Calu3 (cell line): ENCODE measurements at regions not wholly inside any gene's neighbourhood (a gene's known extent, or its start where the extent isn't known, plus 50 kb on each side); places are given as distances from the start of the nearest gene placed in this dataset.

Experiments
- BruUV-seq: library from RNA; stranded (reverse); fragments of 400-500 nt; replicated peaks from 2 replicates; lab custom pipeline; 2021; lab: Mats Ljungman, UMichigan
- CTCF ChIA-PET: fragments of 300-600 bp; sonication (Branson Sonifier 250); formaldehyde crosslinking; loops from one replicate; lab custom pipeline; 2022; ENCODE audit warnings: antibody characterized with exemption; lab: Charles Lee
- DNase-seq: peaks from one replicate; pipeline ENCODE4 v3.0.0; 2022
- H3K27ac Mint-ChIP-seq: one replicate; pipeline ENCODE4 v1.8.0; 2022; ENCODE audit warnings: mixed read lengths; ENCODE audit not compliant: unreplicated experiment
- H3K27me3 Mint-ChIP-seq: one replicate; pipeline ENCODE4 v1.8.0; 2022; ENCODE audit warnings: mixed read lengths; ENCODE audit not compliant: unreplicated experiment
- H3K36me3 Mint-ChIP-seq: one replicate; pipeline ENCODE4 v1.8.0; 2022; ENCODE audit warnings: mild to moderate bottlenecking, moderate library complexity, mixed read lengths; ENCODE audit not compliant: insufficient read depth, unreplicated experiment
- H3K4me1 Mint-ChIP-seq: one replicate; pipeline ENCODE4 v1.8.0; 2022; ENCODE audit warnings: mild to moderate bottlenecking, low read depth, mixed read lengths; ENCODE audit not compliant: unreplicated experiment
- H3K4me3 Mint-ChIP-seq: one replicate; pipeline ENCODE4 v1.8.0; 2022; ENCODE audit warnings: mild to moderate bottlenecking, low read depth, moderate library complexity, mixed read lengths; ENCODE audit not compliant: unreplicated experiment
- H3K9me3 Mint-ChIP-seq: one replicate; pipeline ENCODE4 v1.8.0; 2022; ENCODE audit warnings: low read depth, mixed read lengths; ENCODE audit not compliant: unreplicated experiment
- intact Hi-C: fragments of 100-400 bp; cut with micrococcal nuclease; formaldehyde crosslinking; loops from one replicate; pipeline ENCODE4 v1.10.0; 2022; ENCODE audit not compliant: unreplicated experiment
- TF ChIP-seq, protein P1 (sequence below): fragments of 200-600 bp; IDR thresholded peaks from one replicate; pipeline ENCODE4 v1.8.0; 2022; ENCODE audit warnings: antibody characterized with exemption; ENCODE audit not compliant: unreplicated experiment

DNA sequence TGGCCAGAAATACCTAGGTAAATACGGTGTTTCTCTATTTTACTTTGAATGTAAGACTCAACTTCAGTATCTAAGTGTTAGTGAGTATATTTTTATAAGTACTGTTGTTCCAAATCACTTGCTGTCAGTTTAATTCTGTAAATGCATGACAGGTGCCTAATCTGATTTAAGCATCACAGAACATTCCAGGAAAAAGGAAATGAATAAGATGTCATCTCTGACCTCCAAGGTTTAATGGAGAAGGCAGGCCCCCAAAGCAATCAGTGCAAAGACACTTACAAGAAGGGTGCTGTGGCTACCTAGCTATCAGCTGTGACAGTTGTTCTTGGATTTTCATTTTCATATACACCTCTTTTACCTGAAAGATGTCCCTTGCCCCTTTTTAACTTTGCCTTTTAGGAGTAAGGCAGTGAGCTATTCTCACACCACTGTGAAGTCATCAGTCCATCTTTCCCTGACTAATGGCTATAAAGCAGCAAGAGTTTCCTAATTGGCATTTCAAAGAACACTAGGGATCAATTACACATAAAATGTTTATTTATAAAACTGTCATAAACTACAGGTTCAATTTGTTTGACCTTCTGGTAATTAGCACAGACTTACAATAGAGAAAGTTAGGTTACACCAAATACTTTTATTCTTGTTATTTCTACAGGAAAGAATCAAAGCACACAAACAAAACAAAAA lies 427.6 kb downstream of the SPRY2 start:
- no peaks in the 10 kb centered on the region for H3K27me3 Mint-ChIP-seq
- BruUV-seq: no TSS peak
- no peak for DNase-seq
- H3K36me3 Mint-ChIP-seq: no peaks in the 10 kb centered on the region
- H3K27ac Mint-ChIP-seq: no peak overlapping the region
- intact Hi-C loops: no loop called here
- no peak overlapping the region for H3K4me3 Mint-ChIP-seq
- H3K4me1 Mint-ChIP-seq: no peaks in the 10 kb centered on the region
- CTCF ChIA-PET: no interaction called here
- no peaks in the 10 kb centered on the region for H3K9me3 Mint-ChIP-seq
- TF ChIP-seq, protein P1, sequence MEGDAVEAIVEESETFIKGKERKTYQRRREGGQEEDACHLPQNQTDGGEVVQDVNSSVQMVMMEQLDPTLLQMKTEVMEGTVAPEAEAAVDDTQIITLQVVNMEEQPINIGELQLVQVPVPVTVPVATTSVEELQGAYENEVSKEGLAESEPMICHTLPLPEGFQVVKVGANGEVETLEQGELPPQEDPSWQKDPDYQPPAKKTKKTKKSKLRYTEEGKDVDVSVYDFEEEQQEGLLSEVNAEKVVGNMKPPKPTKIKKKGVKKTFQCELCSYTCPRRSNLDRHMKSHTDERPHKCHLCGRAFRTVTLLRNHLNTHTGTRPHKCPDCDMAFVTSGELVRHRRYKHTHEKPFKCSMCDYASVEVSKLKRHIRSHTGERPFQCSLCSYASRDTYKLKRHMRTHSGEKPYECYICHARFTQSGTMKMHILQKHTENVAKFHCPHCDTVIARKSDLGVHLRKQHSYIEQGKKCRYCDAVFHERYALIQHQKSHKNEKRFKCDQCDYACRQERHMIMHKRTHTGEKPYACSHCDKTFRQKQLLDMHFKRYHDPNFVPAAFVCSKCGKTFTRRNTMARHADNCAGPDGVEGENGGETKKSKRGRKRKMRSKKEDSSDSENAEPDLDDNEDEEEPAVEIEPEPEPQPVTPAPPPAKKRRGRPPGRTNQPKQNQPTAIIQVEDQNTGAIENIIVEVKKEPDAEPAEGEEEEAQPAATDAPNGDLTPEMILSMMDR: no peak

DNA sequence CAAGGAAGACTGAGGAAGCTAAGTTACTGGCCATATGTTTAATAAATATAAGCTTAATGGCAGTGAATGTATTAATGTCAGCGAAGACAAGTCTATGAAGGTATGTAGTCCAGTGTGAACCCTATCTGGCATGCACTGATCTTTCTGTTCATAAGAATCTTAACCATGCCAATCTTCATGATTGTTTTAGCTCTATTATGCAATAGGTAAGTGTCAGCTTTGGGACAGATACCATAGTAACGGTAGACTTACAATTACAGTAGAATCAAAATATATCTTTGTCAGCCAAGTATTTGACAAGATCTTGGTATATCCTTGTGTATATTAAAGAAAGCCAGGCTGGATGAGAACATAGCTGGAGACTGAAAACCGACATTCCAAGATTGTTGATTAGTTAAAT lies 428.5 kb downstream of the SPRY2 start:
- no TSS peak for BruUV-seq
- H3K4me3 Mint-ChIP-seq: no peak overlapping the region
- CTCF ChIA-PET: no interaction called here
- H3K27me3 Mint-ChIP-seq: no peaks in the 10 kb centered on the region
- H3K9me3 Mint-ChIP-seq: no peaks in the 10 kb centered on the region
- intact Hi-C loops: no loop called here
- no peaks in the 10 kb centered on the region for H3K4me1 Mint-ChIP-seq
- no peaks in the 10 kb centered on the region for H3K36me3 Mint-ChIP-seq
- DNase-seq: no peak
- no peak overlapping the region for H3K27ac Mint-ChIP-seq
- TF ChIP-seq, protein P1: no peak

DNA sequence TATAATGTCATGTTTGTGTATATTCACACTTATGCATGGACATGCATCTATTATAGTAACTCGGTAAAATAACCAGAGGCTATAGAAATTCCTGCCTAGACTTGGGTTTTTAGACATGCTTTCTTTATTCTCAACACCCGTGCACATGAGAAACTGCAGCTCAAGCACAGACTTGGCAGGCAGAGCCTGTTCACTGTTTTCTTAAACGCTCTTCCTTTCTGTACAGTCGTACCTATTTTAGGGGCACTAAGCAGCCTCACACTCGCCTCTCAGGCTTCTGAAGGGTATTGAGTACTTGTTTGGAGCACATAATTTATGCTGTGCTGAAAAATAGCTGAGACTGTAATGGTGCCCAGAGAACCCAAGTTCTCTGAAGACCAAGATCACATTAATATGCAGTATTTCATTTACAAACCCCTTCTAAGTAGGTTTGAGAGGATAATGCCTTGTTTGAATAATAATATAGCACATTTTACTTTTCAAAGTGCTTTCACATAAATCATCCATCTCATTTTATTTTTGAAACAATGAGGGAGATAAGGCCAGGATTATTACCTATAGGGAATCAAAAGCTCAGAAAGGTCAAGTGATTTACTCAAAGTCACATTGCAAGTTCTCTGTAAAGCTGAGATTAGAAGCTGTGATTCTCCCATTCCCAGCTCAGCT lies 429.9 kb downstream of the SPRY2 start:
- H3K4me3 Mint-ChIP-seq: no peak overlapping the region
- no peaks in the 10 kb centered on the region for H3K9me3 Mint-ChIP-seq
- CTCF ChIA-PET: no interaction called here
- intact Hi-C loops: no loop called here
- no peaks in the 10 kb centered on the region for H3K4me1 Mint-ChIP-seq
- no peaks in the 10 kb centered on the region for H3K27me3 Mint-ChIP-seq
- no peak for DNase-seq
- TF ChIP-seq, protein P1: no peak
- no peak overlapping the region for H3K27ac Mint-ChIP-seq
- no peaks in the 10 kb centered on the region for H3K36me3 Mint-ChIP-seq
- no TSS peak for BruUV-seq

DNA sequence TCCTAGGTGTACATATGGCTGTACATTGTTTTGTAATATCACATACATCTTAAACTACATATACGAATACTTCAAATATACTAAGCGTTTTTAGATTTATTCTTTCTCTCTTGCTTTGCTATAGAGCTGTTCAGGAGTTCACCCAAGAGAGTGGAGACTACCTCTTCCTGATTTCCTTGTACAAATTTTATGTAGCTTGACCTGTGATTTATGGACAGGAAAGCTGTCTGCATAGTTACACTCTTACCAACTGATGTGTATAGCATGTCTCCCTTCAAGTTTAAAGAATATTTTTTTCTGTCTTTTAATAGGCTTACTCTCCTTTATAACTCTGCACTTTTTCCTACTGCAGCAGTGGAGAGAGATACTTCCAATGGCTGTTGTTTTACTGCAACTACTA lies 428.7 kb downstream of the NDFIP2 start:
- CTCF ChIA-PET: no interaction called here
- no TSS peak for BruUV-seq
- Mint-ChIP-seq H3K36me3 (no peaks in the 10 kb centered on the region), H3K27ac (no peak overlapping the region), H3K27me3 (no peaks in the 10 kb centered on the region), H3K4me3 (no peak overlapping the region), H3K4me1 (no peaks in the 10 kb centered on the region), H3K9me3 (no peaks in the 10 kb centered on the region)
- DNase-seq: no peak
- intact Hi-C loops: no loop called here
- TF ChIP-seq, protein P1: no peak
